ENCODE measurements at regions not wholly inside any gene's neighbourhood (a gene's known extent, or its start where the extent isn't known, plus 50 kb on each side); places are given as distances from the start of the nearest gene placed in this dataset.

DNA sequence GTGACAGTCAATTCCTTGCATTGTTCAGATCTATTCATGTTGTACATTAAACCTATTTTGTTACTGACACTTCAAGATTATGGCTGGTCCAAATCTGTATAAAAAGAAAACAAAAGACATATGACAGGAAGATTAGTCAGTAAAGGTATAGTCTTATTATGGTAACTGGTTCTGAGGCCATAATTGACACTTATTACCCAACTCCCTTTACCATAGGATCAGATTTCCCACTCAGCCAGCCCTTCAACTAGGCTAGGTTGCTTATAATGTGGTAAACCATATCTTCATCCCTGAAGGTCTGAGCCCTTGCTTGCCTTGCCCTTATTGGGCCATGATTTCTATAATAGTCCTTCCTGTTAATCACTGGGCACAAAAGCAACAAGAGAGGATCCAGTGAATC, 289.6 kb downstream of the CXXC4 start:
- Histone ChIP-seq H3K27ac (no peak overlapping the region), H3K4me3 (no peak overlapping the region), H3K36me3 (no peaks in the 10 kb centered on the region), H3K27me3 (no peaks in the 10 kb centered on the region), H3K9me3 (no peaks in the 10 kb centered on the region), H3K4me1 (no peaks in the 10 kb centered on the region)
- ATAC-seq (no peak), DNase-seq (no peak)
- intact Hi-C loops (cut with DNase I): no loop called here
- TF ChIP-seq, protein P1, sequence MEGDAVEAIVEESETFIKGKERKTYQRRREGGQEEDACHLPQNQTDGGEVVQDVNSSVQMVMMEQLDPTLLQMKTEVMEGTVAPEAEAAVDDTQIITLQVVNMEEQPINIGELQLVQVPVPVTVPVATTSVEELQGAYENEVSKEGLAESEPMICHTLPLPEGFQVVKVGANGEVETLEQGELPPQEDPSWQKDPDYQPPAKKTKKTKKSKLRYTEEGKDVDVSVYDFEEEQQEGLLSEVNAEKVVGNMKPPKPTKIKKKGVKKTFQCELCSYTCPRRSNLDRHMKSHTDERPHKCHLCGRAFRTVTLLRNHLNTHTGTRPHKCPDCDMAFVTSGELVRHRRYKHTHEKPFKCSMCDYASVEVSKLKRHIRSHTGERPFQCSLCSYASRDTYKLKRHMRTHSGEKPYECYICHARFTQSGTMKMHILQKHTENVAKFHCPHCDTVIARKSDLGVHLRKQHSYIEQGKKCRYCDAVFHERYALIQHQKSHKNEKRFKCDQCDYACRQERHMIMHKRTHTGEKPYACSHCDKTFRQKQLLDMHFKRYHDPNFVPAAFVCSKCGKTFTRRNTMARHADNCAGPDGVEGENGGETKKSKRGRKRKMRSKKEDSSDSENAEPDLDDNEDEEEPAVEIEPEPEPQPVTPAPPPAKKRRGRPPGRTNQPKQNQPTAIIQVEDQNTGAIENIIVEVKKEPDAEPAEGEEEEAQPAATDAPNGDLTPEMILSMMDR (IDR thresholded peaks at IDR 0.05): no peak
- TF ChIP-seq POLR2A (IDR thresholded peaks at IDR 0.05): no peak

DNA sequence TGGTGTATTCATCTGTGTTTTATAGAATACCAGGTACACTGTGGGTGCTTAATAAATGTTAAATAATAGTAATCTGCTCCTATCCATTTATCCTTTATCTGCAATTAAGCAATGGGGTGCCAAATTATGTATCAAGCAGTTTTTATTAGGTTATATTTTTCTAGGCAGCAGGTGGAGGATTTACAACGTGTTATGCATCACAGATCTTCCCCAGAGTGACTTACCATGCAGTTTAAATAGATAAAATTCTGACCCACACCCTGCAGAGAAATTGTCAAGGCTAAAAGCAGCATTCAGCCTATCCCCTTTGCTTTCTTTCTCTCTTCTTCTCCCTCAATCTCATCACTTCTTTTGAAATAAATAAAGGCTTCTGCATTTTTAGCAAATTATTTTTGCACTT, 306.4 kb downstream of the CXXC4 start:
- H3K9me3 ChIP-seq: peaks cover 0 to under 1% (median 0%) of the 10 kb centered on the region in 12 donors
- intact Hi-C loops (cut with DNase I): no loop called here
- 2 to 22% (median 8%) methylated on average over 1 of the region's 1 CpG for WGBS, 4 donors
- no peak for ATAC-seq
- no peak overlapping the region for H3K27ac ChIP-seq
- H3K4me3 ChIP-seq: no peak overlapping the region
- H3K4me1 ChIP-seq: peaks cover 0 to 7% (median 0%) of the 10 kb centered on the region in 12 donors
- no peaks in the 10 kb centered on the region for H3K36me3 ChIP-seq
- TF ChIP-seq, protein P1 (IDR thresholded peaks at IDR 0.05): no peak
- DNase-seq: no peak
- H3K27me3 ChIP-seq: no peaks in the 10 kb centered on the region

DNA sequence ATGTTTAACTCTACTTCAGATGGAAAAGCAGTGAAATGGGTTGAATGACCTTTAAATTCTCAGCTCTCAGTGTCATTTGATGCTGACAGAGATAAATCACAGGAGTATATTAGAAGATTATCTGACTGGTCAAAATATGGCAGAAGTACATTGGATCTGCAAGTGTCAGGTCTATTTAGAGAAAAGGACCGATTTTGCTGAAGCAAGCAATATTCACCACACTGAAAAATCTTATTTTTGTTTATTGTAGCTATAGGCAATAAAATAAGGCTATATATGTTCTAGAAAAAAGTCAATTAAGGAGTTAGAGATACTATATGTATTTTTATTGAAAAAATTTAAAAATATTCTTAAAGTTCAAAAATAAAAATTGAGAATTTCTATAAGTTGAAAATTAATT, 325.3 kb downstream of the CXXC4 start:
- Histone ChIP-seq H3K27ac (no peak overlapping the region), H3K4me1 (no peaks in the 10 kb centered on the region), H3K36me3 (no peaks in the 10 kb centered on the region), H3K9me3 (no peaks in the 10 kb centered on the region), H3K27me3 (no peaks in the 10 kb centered on the region), H3K4me3 (no peak overlapping the region)
- intact Hi-C loops (cut with DNase I): no loop called here
- DNase-seq: no peak
- ATAC-seq: no peak
- TF ChIP-seq, protein P1 (IDR thresholded peaks at IDR 0.05): no peak
- no peak for TF ChIP-seq POLR2A (IDR thresholded peaks at IDR 0.05)
- 55 to 77% (median 65%) methylated on average over 1 of the region's 1 CpG for WGBS, 4 donors

DNA sequence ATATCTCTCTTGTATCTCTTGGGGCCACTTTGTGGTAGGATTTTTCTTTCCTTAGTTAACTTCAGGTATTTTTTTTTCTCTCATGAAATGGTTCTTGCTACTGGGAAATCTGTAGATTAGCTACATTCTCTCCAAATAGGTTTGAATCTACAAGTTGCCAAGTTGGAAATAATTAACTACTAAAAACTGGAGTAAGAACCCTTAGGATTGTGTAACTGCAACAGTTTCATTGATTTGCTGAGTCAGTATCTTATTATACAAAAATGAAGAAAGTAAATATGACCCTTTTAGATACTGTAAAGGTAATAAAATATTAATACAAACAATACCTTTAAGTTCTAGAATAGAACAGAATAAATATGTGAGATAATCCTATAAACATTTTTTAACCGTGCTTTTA, 327.9 kb downstream of the CXXC4 start:
- no peak for ATAC-seq
- DNase-seq: no peak
- intact Hi-C loops (cut with DNase I): no loop called here
- Histone ChIP-seq H3K9me3 (no peaks in the 10 kb centered on the region), H3K4me3 (no peak overlapping the region), H3K36me3 (no peaks in the 10 kb centered on the region), H3K4me1 (no peaks in the 10 kb centered on the region), H3K27ac (no peak overlapping the region), H3K27me3 (no peaks in the 10 kb centered on the region)
- WGBS, 4 donors: 58 to 69% (median 67%) methylated on average over 1 of the region's 1 CpG
- TF ChIP-seq POLR2A (IDR thresholded peaks at IDR 0.05): no peak
- TF ChIP-seq, protein P1 (IDR thresholded peaks at IDR 0.05): no peak
